Retinal pigment epithelial cell (primary cell): ENCODE measurements at regions not wholly inside any gene's neighbourhood (a gene's known extent, or its start where the extent isn't known, plus 50 kb on each side); places are given as distances from the start of the nearest gene placed in this dataset.

Experiments
- DNase-seq: peaks from one replicate; pipeline ENCODE4 v3.0.0-alpha.2; 2010; ENCODE audit warnings: low read depth
- H3K4me3 ChIP-seq: 2 replicates; pipeline ENCODE4 v1.5.1; 2011; ENCODE audit warnings: mild to moderate bottlenecking, low read length, control low read depth, moderate library complexity
- TF ChIP-seq, protein P1 (sequence below): conservative IDR thresholded peaks from 2 replicates; pipeline ENCODE4 v1.5.1; 2011; ENCODE audit warnings: low read depth, low read length, control low read depth, inconsistent platforms

DNA sequence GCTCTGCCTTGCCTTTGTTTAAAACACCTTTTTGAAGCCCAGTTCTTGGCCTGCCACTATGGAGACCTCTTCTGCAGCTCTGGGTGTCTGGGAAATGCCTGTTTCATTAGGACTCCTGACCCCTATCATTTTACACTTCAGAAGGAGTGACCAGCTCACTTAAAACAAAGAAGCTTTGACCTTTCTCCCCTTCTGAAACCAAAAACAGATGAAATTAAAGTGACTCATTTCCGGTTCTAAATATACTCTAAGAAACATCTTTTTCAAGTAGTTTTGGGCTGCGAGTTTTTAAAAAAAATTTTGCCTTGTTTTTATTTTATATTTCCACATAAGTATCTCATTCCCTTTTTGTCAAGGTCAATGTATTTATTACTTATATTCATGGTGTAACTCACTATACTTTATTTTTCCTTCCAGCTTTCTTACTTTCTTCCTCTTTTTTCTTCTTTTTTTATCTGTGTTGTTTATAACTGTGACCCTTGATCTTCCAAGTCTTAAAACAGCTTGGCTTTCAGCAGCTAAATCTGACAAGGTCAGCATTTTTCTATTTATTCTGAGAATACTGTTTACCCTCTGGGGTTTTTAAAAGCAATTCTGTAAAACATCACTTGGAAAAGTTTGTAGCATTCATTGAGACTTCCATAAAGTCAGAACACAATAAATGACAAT, 672.9 kb downstream of the NR2F1-AS1 start:
- TF ChIP-seq, protein P1, sequence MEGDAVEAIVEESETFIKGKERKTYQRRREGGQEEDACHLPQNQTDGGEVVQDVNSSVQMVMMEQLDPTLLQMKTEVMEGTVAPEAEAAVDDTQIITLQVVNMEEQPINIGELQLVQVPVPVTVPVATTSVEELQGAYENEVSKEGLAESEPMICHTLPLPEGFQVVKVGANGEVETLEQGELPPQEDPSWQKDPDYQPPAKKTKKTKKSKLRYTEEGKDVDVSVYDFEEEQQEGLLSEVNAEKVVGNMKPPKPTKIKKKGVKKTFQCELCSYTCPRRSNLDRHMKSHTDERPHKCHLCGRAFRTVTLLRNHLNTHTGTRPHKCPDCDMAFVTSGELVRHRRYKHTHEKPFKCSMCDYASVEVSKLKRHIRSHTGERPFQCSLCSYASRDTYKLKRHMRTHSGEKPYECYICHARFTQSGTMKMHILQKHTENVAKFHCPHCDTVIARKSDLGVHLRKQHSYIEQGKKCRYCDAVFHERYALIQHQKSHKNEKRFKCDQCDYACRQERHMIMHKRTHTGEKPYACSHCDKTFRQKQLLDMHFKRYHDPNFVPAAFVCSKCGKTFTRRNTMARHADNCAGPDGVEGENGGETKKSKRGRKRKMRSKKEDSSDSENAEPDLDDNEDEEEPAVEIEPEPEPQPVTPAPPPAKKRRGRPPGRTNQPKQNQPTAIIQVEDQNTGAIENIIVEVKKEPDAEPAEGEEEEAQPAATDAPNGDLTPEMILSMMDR = no peak
- no peak for DNase-seq
- H3K4me3 ChIP-seq = no peak overlapping the region

DNA sequence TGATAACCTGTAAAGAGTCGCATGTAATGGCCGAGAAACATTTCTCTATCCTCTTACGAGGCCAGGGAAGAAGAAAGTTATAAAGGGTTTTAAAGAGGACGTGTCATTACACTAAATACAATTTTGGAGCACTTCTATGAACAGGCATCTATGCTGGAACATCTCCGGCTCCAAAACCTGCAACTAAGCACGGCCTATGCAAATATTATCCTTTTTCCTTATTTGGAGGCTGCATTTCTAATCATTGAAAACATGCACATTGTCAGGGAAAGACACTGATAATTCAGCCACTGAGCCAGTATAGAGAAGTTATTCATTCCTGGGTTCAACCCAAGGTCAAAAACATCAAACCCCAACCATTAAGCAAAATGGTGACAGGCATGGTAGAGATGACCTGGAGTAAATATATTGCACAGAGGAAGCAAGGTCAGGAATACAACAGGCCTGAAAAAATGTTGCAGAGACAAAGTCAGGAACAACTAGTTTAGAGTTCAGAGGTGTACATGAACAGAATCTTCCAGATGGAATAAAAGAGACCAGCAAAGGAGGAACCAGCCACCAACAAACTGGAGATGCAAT, 674.1 kb downstream of the NR2F1-AS1 start:
- TF ChIP-seq, protein P1 = no peak
- no peak overlapping the region for H3K4me3 ChIP-seq
- no peak for DNase-seq

DNA sequence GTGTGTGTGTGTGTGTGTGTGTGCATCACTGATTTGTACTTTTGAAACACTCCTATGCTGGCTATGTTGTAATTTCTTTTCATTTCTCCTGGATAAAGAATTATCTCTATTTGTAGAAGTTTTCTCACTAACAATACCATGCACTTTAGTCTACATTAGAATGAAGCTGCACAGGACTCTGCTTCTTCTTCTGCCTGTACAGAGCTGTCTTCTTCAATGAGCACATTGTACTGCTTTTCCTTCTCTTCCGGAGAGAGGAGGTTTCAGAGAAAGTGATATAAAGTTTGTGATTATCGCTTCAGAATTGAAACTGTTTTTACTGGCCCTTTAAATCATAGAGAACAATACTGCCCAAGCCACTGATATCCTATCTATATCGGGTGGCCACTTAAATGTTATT, 677.0 kb downstream of the NR2F1-AS1 start:
- H3K4me3 ChIP-seq = no peak overlapping the region
- TF ChIP-seq, protein P1 = no peak
- DNase-seq = no peak

DNA sequence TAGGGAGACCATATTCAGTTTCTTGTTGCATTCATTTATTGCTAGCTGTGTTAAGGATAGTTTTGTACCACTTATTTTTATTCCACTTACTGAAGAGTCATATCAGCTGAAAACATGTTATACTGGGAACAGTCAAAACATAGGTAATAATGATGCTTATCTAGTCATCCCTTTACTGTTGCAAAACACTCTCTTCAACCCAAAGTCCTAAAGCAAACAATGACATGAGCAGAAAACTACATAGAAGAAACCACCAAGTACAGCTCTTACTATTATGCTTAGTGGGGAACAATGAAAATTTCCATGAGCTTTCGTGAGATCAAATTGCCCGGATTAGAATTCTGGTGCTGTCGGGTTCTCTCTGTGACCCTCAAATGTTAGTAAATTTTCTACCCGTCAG, 681.4 kb downstream of the NR2F1-AS1 start:
- TF ChIP-seq, protein P1 = no peak
- DNase-seq = no peak
- H3K4me3 ChIP-seq = no peak overlapping the region

DNA sequence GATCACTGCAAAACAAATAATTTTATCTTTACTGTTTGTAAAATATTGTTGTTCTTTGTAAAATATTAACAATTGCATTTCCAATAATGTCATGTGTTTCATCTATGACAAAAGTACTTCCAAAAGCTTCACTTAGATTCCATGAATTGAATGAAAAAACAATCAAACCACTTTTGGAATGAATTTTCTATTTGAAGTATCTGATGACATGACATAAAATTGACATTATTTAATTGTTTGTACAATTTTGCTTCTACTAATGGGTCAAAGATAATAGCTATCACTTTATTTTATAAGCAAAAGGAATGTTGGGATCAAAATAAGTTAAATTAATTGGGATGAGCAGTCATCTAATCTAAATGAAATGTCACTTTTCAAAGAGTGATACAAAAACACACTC, 684.3 kb downstream of the NR2F1-AS1 start:
- H3K4me3 ChIP-seq = no peak overlapping the region
- TF ChIP-seq, protein P1 = no peak
- DNase-seq = no peak

DNA sequence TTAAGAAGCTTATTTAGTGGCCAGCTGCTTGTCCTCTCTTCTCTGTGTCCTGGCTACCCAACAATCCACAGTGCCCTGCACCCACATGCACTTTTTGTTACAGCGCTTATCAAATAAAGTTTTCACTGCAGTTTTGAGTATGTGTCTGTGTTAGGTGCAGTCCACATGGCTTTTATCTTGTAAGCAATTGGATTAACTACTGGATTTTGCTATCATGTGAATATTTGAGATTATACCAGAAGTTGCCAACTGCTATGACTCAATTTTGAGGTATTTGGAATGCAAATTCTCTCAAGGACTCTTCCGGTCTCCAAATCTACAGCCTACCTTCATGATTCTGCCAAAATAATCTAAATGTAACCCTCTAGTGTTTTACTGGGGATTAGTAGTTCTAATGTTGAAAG, 690.2 kb downstream of the NR2F1-AS1 start:
- TF ChIP-seq, protein P1 = no peak
- peak; percentile 72 for DNase-seq
- no peak overlapping the region for H3K4me3 ChIP-seq

DNA sequence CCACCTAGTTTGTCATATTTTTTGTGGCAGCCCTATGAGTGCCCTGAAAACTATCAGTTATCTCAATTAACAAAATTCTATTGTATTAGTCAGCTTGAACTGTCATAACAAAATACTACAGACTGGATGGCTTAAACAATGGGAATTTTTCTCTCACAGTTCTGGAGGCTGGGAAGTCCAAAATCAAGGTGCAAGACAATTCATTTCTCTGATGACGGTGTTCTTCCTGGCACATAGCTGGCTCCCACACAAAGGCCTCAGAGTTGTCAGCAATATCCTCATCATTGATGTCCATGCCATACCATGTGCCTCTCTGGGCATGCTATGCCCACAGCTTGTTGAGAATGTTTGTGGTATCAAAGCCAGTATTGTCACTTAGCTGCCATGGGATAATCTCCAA, 691.9 kb downstream of the NR2F1-AS1 start:
- DNase-seq = no peak
- H3K4me3 ChIP-seq = no peak overlapping the region
- TF ChIP-seq, protein P1 = no peak
